NCI-H128 (cell line): ENCODE measurements at regions not wholly inside any gene's neighbourhood (a gene's known extent, or its start where the extent isn't known, plus 50 kb on each side); places are given as distances from the start of the nearest gene placed in this dataset.

Experiments
- DNase-seq: peaks from one replicate; lab custom pipeline; 2025; ENCODE audit not compliant: unreplicated experiment; lab: John Stamatoyannopoulos, UW

- DNase-seq, result peak; percentile 70
These were observed 72.0 kb upstream of the RAI14 start for GRCh38 chr5:34584165-34584564.

- no peak for DNase-seq
These were observed 70.5 kb upstream of the RAI14 start for GRCh38 chr5:34585601-34586104.

GRCh38 chr5:34586117-34586885 is 69.8 kb upstream of the RAI14 start:
- no peak for DNase-seq

GRCh38 chr5:34587355-34588241 is 68.5 kb upstream of the RAI14 start:
- no peak for DNase-seq

GRCh38 chr5:34589832-34590231 is 66.3 kb upstream of the RAI14 start:
- DNase-seq, result no peak

GRCh38 chr5:34591723-34592122 is 64.4 kb upstream of the RAI14 start:
- DNase-seq, result no peak

GRCh38 chr5:34597034-34598027 is 58.8 kb upstream of the RAI14 start:
- DNase-seq, result no peak

- DNase-seq, result no peak
These were observed 57.8 kb upstream of the RAI14 start for GRCh38 chr5:34598177-34598794.

- DNase-seq, result no peak
These were observed 56.5 kb upstream of the RAI14 start for GRCh38 chr5:34599471-34600117.

GRCh38 chr5:34600118-34600493 is 56.0 kb upstream of the RAI14 start:
- DNase-seq, result no peak

- DNase-seq, result no peak
These were observed 52.8 kb upstream of the RAI14 start for GRCh38 chr5:34603378-34603777.

GRCh38 chr5:34604119-34604675 is 51.9 kb upstream of the RAI14 start:
- no peak for DNase-seq

GRCh38 chr5:34606101-34606500 is 50.0 kb upstream of the RAI14 start:
- no peak for DNase-seq
